ENCODE measurements at regions not wholly inside any gene's neighbourhood (a gene's known extent, or its start where the extent isn't known, plus 50 kb on each side); places are given as distances from the start of the nearest gene placed in this dataset.

- no peak for DNase-seq
Observed at GRCh38 chr6:69623357-69623756, 173.5 kb downstream of the LMBRD1 start.

GRCh38 chr6:69622924-69623323 lies 173.9 kb downstream of the LMBRD1 start:
- no peak for DNase-seq

GRCh38 chr6:69622230-69622629 lies 174.6 kb downstream of the LMBRD1 start:
- peak; percentile 79 to 84 for DNase-seq

- DNase-seq: no peak
Observed at GRCh38 chr6:69617163-69617562, 179.6 kb downstream of the LMBRD1 start.

- DNase-seq: no peak
Observed at GRCh38 chr6:69609836-69610472, 186.9 kb downstream of the LMBRD1 start.

- DNase-seq: peak; percentile 25 to 38
Observed at GRCh38 chr6:69601132-69601531, 195.7 kb downstream of the LMBRD1 start.

GRCh38 chr6:69594405-69594804 lies 202.4 kb downstream of the LMBRD1 start:
- DNase-seq: no peak

GRCh38 chr6:69593706-69594105 lies 203.1 kb downstream of the LMBRD1 start:
- no peak for DNase-seq

GRCh38 chr6:69589626-69590025 lies 207.2 kb downstream of the LMBRD1 start:
- DNase-seq: no peak

- DNase-seq: no peak
Observed at GRCh38 chr6:69584913-69585729, 211.7 kb downstream of the LMBRD1 start.

GRCh38 chr6:69584536-69584912 lies 212.3 kb downstream of the LMBRD1 start:
- no peak for DNase-seq

- no peak for DNase-seq
Observed at GRCh38 chr6:69581581-69581980, 215.2 kb downstream of the LMBRD1 start.

- DNase-seq: no peak
Observed at GRCh38 chr6:69580706-69581105, 216.1 kb downstream of the LMBRD1 start.

GRCh38 chr6:69578361-69578890 lies 218.4 kb downstream of the LMBRD1 start:
- DNase-seq: no peak

- DNase-seq: no peak
Observed at GRCh38 chr6:69571234-69571633, 225.6 kb downstream of the LMBRD1 start.

GRCh38 chr6:69570106-69570505 lies 226.7 kb downstream of the LMBRD1 start:
- no peak for DNase-seq

- DNase-seq: peak in 1 of 2 experiments; percentile 4
Observed at GRCh38 chr6:69560597-69560996, 236.2 kb downstream of the LMBRD1 start.

GRCh38 chr6:69555088-69555638 lies 241.6 kb downstream of the LMBRD1 start:
- no peak for DNase-seq

GRCh38 chr6:69542494-69542893 lies 254.3 kb downstream of the LMBRD1 start:
- DNase-seq: no peak

- DNase-seq: no peak
Observed at GRCh38 chr6:69527921-69528476, 268.8 kb downstream of the LMBRD1 start.

- DNase-seq: peak; percentile 25 to 42
Observed at GRCh38 chr6:69515480-69515879, 281.3 kb downstream of the LMBRD1 start.

GRCh38 chr6:69494595-69494994 lies 302.2 kb downstream of the LMBRD1 start:
- DNase-seq: no peak

GRCh38 chr6:69489970-69490369 lies 306.8 kb downstream of the LMBRD1 start:
- DNase-seq: no peak

- DNase-seq: peak in 1 of 2 experiments; percentile 25
Observed at GRCh38 chr6:69487688-69488087, 309.1 kb downstream of the LMBRD1 start.

All from NCI-H526 (cell line).